HCT116 (cell line): ENCODE measurements at regions not wholly inside any gene's neighbourhood (a gene's known extent, or its start where the extent isn't known, plus 50 kb on each side); places are given as distances from the start of the nearest gene placed in this dataset.

Source experiments
- CEBPB ChIP-seq: IDR thresholded peaks from 2 replicates; pipeline ENCODE4 v1.6.1; 2012; ENCODE audit warnings: low read depth
- EZH2 ChIP-seq: fragments of 200-600 bp; sonication (generic); IDR thresholded peaks from 2 replicates; pipeline ENCODE4 v1.6.1; 2017; ENCODE audit warnings: antibody characterized with exemption, mixed run types
- MAX ChIP-seq: IDR thresholded peaks from 2 replicates; pipeline ENCODE4 v1.6.1; 2012
- POLR2A ChIP-seq: IDR thresholded peaks from 2 replicates; pipeline ENCODE4 v1.7.0; 2011; ENCODE audit warnings: borderline replicate concordance; ENCODE audit not compliant: insufficient read depth, insufficient read length; ENCODE audit errors: extremely low read depth
- POLR2AphosphoS5 ChIP-seq: IDR thresholded peaks from 2 replicates; pipeline ENCODE4 v1.6.1; 2011; ENCODE audit warnings: mild to moderate bottlenecking, low read depth, low read length, moderate library complexity
- ZNF274 ChIP-seq: fragments of 200-500 bp; sonication (Bioruptor generic); IDR thresholded peaks from 2 replicates; pipeline ENCODE4 v1.6.1; 2014; ENCODE audit warnings: mild to moderate bottlenecking, low read depth, low read length, inconsistent platforms
- TF ChIP-seq, protein P1 (sequence below), 3 experiments: fragments of 200-600 bp in 1 of 3; sonication (generic) in 1 of 3; IDR thresholded peaks in 2 of 3; conservative IDR thresholded peaks in 1 of 3; 2 replicates each; pipeline ENCODE4 v1.5.1; 2012 to 2017; ENCODE audit warnings: low read depth in 2 of 3, low read length in 2 of 3, antibody characterized with exemption in 1 of 3, borderline replicate concordance in 1 of 3, control low read depth in 1 of 3, mild to moderate bottlenecking in 1 of 3, mixed read lengths in 1 of 3, mixed run types in 1 of 3, moderate library complexity in 1 of 3; ENCODE audit not compliant: insufficient read depth in 1 of 3

DNA sequence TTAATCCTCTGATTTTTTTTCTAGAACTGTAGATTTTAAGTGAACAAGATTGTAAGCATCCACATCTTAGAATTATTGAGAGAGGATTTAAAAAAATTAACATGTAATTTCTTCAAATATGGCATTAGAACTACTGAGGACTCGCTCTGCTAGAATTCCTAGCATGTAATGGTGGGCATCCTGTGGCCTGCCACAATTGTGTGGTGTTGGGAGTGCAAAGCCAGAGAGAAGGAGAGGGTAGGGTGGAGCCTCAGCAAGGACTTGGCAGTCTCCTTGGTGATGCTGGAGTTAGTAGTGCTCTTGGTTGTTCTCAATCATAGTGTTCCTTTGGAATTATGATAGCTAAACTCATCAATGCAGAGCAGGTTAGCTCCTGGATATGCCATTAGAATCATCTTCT is 443.9 kb upstream of the TBL1XR1 start:
- TF ChIP-seq POLR2A (no peak), ZNF274 (no peak), MAX (no peak), CEBPB (no peak), EZH2 (no peak), POLR2AphosphoS5 (no peak)
- TF ChIP-seq, protein P1, sequence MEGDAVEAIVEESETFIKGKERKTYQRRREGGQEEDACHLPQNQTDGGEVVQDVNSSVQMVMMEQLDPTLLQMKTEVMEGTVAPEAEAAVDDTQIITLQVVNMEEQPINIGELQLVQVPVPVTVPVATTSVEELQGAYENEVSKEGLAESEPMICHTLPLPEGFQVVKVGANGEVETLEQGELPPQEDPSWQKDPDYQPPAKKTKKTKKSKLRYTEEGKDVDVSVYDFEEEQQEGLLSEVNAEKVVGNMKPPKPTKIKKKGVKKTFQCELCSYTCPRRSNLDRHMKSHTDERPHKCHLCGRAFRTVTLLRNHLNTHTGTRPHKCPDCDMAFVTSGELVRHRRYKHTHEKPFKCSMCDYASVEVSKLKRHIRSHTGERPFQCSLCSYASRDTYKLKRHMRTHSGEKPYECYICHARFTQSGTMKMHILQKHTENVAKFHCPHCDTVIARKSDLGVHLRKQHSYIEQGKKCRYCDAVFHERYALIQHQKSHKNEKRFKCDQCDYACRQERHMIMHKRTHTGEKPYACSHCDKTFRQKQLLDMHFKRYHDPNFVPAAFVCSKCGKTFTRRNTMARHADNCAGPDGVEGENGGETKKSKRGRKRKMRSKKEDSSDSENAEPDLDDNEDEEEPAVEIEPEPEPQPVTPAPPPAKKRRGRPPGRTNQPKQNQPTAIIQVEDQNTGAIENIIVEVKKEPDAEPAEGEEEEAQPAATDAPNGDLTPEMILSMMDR (IDR thresholded peaks at IDR 0.05 in 2 of 3, conservative IDR thresholded peaks at IDR 0.05 in 1 of 3; ENCODE audit: borderline replicate concordance in 1 of 3, insufficient read depth in 1 of 3, low read depth in 2 of 3, low read length in 2 of 3): no peak
